Left colon (tissue), 2 donors: ENCODE measurements at regions not wholly inside any gene's neighbourhood (a gene's known extent, or its start where the extent isn't known, plus 50 kb on each side); places are given as distances from the start of the nearest gene placed in this dataset.

Source experiments
- ATAC-seq: fragments of 200-7000 bp; cut with Tn5 transposase; one replicate; pipeline ENCODE4 v1.9.1; 2020; ENCODE audit warnings: mild to moderate bottlenecking, moderate library complexity
- DNase-seq, 2 donors: peaks; one replicate each; pipeline ENCODE4 v3.0.0-alpha.2; 2020
- intact Hi-C, 2 donors: fragments of 100-400 bp; cut with DNase I in 1 of 2; cut with micrococcal nuclease in 1 of 2; formaldehyde crosslinking; loops; one replicate each; pipeline versions ENCODE4 v1.11.2 to v1.14.0; 2022; cut with DNase I, micrococcal nuclease
- donor health status: DM: no; HTN: no; CAD: no.
- donor health status: DM: yes; HTN: yes; CAD: no.

DNA sequence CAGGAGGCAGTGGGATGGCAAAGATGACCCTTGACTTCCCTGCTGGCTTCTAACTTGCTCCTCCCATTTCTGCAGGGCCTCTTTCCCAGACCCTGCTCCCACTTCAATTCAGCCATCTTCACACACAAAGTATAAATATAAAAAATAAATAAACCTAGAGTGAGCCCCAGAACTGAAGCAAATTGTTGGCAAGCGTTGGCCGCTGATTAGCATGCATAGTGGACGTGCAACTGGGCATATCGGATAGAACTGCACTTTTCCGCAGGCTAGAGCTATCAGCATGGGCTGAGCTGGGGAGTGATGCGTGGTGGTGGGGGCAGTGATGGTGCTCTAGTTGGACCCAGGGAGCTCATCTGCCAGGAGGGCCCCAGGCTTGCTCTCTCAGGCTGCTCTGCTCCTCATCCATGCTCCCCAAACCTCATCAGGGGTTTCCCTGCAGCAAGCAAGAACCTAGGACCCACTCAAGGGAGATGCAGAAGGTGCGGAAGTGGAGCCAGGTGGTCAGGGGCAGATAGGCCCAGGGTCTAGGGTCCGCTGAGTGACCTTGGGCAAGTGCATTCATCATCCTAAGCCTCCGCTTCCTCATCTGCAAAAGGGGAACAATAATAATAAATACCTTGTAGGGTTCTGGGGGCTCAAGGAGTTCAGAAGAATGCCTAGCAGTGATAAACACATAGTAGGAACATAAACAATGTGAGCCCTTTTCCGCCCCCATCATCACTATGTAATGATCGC is 146.8 kb upstream of the PJA1 start:
- no peak for DNase-seq
- no peak for ATAC-seq
- intact Hi-C loops = no loop called here

DNA sequence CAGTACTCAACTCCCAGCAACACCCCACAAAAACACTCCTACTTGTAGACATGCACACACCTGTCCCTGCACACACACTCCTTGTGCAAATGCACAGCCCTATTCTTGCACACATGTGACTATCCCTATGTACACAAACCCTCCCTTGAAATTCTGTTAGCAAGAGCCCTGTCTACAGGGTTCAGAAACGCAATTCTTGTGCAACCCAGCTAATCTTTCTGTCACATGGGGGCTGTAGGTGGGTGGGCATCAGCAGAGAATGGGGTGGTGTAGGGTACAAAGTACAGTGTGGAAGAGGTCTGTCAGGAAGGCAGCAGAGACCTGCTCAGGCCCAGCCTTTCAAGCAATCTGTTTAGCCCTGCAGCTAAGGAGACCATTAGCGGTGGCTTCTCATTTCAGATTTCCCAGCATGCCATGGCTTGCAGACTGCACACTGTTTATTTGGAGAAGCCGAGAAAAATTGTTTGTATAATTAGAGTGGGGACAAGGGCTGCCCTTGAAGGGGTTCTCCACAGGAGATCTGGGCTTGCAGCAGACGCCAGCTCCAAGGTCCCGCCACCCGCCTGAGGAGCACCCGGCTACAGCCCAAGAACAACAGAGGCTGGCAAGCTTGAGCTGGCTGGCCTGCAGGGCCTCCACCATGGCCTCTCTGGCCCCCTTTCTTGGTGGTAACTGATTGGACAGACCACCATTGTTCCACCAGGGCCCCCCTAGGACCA is 144.0 kb upstream of the PJA1 start:
- ATAC-seq (no peak), DNase-seq (no peak)
- intact Hi-C loops = no loop called here

DNA sequence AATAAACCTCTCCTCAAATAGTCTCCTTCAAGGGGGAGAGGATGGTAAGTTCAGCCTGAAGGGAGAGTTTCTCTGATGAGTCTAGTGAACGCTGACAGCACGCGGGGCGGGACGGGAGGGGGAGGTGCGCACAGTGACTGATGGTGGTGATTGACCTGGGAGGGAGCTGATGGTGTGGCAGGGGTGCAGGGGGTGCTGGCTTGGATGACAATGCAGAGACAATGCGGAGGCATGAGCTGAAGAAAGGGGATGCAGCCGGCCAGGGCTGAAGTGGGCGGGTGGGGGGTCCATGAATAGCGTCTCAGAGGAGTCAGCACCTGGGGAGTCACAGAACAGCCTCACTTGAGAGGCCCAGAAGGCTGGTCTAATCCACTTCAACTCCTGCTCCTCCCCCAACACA is 142.5 kb upstream of the PJA1 start:
- ATAC-seq (no peak), DNase-seq (no peak)
- intact Hi-C loops = no loop called here

DNA sequence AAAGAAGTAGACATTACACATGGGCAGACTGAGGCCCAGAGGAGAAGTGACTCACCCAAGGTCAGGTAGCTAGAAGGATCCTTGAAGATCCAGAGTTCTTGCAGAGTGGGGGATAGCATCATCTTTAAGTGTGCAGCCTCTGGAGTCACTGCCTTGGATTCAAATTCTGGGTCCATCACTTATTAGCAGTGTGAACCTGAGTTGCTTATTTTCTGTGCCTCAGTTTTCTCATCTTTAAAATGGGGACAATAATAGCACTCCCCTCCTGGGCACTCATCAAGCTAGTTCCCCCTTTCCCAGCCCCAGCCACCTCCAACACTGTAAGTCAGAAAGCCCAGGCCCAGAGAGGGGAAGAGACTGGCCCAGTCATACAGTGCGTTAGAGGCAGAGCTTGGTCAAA is 141.8 kb upstream of the PJA1 start:
- DNase-seq (no peak), ATAC-seq (no peak)
- intact Hi-C loops = no loop called here

DNA sequence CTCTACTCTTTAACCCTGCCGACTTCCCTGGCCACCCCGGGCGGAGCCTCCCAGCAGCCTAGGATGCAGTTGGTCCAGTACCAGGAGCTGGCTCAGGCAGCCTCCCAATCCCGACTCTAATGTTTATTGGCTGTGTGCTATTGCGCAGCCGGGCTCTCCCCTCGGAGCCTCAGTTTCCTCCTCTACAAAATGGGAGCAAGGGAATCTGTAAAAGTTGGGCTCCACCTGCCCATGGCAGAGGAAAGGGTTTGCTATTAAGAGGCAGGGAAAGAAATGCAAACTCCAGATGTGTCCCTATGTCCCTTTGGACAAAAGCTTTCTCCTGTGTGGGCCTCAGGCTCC is 140.8 kb upstream of the PJA1 start:
- DNase-seq (no peak), ATAC-seq (no peak)
- intact Hi-C loops = no loop called here

DNA sequence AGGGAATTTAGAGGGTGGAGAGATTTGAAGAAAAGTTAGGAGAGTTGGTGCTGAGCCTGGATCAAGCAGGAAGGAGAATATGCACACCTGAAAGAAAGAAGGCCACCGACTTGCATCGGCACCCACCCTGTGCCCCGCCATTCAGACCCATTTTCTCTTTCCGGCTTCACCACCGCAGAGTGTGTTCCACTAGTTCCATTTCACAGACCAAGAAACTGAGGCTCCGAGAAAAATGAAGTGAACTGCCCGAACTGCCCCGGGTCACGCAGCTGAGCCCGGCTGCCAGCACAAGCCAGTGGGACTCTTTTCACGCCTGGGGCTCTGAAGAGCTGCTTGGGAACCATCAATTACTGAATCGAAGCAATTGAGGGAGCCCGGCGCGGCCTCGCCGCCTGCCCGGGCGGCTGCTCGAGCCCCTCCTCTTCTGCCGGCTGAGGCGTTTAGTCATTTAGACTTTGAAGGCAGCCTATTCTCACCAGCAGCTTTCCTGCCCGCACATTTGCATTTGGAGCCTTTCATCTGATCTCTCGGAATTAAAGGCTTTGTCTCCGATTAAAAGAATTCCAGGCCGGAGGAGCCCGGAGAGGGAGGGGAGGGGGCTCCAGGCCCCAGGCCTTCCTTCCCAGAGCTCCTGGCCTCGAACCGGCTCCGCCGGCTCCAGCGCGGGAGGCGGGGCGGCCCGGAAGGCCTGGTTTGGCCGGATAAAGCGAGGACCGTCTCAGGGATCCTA is 140.2 kb upstream of the PJA1 start:
- intact Hi-C loops = no loop called here
- ATAC-seq (no peak), DNase-seq (no peak)

DNA sequence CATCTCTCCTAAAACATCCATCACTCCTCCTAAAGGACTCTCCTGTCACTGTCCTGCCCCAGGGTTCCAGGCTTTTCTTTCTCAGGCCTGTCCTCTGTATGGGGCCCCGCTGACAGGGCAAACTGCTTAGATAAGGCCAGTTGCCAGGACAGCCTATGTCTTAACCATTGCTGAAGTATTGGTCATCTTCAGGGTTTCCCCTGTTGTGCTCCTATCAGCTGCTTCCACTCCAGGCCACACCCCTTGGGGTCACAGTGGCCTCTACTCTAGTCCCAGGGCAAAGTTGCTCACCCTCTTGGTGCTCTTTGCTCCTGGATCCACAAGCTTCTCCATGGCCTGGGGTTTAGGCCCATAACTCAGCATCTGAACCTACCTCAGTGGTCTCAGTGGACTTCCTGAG is 138.0 kb upstream of the PJA1 start:
- intact Hi-C loops = no loop called here
- ATAC-seq (no peak), DNase-seq (no peak)

DNA sequence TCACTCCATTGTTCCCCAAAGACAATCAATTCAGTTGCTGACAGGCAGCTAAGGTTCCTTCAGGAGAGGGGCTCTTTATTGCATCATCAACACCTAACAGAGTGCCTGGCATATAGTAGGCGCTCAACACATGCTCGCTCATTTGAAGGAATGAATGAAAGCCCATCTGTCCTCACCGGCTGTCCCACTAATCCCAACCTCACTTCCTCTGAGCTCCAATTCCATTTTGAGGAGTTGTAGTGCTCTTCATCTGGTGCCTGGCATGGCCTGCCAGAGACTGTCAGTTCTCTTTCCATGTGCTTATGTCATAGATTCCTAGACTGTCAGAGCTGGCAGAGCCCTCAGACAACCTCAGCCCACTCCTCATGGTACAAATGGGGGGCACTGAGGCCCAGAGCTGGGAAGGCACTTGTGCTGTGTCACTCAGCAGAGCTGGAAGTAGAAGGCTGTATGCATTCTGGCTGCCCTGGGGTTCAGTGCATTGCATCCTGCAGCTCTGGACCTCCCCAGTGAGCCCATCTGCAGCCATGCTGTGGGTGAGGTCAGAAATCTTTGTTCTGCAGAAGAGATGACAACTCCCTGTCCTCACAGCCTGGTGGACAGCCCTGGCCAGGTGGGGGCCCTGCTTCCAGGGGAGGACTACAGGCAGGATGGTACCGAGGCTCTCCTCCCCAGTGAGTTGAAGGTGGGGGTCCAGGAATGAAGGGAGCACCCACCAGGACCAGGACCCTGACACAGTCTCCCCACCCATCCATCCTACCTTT is 134.9 kb upstream of the PJA1 start:
- intact Hi-C loops = no loop called here
- DNase-seq (no peak), ATAC-seq (no peak)

DNA sequence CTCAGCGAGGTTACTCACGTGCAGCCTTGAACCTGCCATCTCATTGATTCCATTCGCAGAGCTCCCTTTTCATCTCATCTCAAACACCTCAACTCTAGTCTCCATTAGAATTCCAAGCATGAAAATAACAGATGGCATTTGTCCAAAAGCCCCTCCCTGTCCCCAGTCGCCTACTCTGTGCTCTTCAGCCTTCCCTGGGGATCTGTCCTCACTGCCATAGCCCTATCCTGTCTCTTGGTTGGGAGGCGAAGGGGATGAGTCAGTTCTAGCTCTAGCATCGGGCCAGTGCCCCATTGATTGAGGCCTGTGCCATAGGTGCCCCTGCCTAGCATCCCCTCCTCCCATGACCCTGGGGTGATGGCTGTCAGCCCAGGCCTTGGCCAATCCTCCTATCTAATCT is 134.0 kb upstream of the PJA1 start:
- ATAC-seq = no peak
- intact Hi-C loops = no loop called here
- DNase-seq = no peak

DNA sequence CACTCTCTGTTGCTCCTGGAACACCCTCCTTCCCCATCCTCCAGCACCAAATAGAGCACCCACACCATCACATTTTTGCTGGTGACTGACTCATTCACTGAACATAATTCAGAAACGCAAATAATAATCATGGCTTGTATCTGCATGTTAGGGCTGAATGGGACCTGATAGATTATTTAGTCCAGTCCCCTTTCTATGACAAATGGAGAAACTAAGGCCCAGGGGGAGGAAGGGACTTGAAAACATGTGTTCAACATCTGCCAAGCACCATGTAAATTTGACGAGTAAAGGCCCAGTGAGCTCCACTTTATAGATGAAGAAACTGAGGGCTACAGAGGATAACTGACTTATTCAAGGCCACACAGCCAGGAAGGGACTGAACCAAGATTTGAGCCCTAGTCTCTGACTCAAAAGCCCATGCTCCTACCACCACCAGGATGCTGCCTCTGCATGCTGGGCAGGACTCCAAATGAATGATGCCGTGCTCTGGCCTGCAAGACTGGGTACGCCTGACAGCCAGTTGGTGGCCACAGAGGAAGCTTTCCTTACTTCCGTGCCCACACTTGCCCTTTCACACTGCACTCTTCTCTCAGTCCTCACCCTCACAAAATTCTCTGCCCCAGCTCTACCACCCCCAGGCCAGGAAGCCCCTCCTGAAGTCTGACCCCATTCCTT is 133.3 kb upstream of the PJA1 start:
- ATAC-seq (no peak), DNase-seq (no peak)
- intact Hi-C loops = no loop called here

DNA sequence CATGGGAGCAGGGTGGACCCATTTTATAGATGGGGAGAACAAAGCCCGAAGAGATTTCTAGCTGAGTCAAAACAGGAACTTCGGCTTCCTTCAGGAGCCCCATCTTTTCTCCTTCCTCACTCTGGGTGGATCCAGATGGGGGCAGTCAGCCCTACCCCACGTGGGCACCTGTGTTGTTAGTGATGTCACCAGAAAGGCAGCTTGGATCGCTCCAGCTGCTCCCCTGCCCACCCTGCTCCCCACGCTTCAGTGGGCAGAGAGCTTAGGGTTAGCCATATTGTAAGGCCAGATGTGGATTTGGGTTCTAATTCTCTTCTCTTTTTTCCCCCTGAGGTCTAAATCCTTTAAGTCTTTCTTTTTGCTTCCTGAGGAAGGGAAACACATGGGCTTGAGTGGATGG is 132.3 kb upstream of the PJA1 start:
- no peak for ATAC-seq
- DNase-seq = no peak
- intact Hi-C loops = no loop called here

DNA sequence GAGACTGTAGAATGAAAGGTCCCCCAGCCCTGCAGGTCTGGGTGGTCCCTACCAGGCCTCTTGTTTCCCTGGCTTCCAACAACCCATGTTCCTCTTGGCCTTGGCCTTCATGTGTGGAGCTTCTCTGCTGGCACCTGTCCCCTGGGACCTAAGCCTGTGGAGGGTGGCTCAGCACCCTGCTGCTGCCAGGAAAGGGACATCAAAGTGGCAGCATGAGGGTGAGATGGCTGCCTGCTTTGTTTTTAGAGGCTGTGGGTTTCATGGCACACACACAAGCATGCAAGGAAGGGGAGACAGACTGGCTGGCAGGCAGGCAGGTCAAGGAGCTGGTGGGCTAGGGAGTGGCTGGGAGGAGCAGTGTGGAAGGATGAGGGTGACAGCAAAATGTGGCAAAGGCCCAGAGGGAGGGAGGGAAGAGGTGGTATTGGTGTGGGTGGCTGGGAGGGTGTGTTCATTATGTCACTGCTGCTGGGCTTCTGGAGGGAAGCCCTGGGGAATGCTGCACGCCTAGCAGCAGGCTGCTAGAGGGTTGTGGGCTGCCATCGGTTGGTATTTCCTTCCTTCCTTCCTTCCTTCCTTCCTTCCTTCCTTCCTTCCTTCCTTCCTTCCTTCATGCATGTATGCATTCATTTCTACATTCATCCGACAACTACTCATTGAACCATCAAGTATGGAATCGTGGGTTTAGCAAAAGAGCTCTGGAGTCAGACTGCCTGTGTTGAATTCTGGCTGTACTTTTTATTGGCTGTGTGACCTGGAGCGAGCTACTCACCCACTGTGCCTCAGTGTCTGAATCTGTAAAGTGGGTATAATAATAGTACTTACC is 128.7 kb upstream of the PJA1 start:
- intact Hi-C loops = no loop called here
- ATAC-seq = no peak
- DNase-seq = no peak

DNA sequence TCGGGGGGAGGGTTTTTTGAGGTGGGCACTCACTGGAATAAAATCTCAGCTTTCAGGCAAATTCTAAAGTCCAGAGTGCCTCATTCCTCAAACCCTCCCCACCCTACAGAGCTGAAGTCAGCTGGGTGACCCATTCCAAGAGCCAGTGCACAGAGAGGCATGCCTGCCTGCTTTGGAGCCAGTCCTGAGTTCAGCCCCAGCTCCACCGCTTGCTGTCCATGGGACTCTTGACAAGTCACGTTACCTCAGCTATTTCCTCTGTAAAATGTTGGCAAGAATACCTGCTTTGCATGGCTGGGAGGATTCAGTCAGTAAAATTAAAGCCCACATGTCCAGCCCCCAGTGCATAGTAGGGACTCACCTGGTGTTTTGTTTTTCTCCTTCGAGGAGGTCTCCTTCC is 125.9 kb upstream of the PJA1 start:
- DNase-seq (no peak), ATAC-seq (no peak)
- intact Hi-C loops = no loop called here

DNA sequence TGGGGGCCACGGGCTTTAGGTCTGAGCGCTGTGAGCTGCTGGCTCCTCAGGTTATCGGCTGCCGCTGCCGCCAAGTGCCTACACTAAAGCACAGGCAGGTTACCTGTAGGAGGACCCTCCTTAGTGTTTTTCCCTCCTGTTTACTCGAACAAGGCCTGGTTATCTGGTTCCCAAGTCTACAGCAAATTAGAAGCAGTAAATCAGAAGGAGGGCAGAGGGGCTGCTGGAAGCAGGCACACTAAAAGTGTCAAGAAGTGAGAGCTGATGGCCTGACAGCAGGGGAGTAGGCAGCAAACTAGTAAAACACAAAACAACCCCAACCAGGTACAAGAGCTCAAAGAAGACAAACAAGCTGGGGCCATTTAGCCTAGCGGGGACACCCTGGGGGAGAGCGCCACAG is 125.0 kb upstream of the PJA1 start:
- intact Hi-C loops = no loop called here
- no peak for ATAC-seq
- no peak for DNase-seq

DNA sequence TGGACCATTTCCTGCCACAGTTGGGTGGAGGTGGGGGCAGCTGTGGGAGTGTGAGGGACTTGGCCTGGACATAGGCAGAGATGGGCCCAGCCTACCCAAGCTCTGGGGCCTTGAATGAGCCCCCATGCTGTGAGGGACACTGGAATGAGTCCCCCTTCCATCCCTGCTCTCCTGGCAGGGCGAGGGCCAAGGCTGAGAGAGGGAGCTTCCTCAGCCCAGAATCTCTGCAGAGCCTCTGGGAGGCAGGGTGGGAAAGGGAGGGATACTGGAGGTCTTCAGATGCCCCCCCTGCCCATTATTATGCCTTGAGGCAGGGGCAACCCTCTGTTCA is 124.5 kb upstream of the PJA1 start:
- DNase-seq (no peak), ATAC-seq (no peak)
- intact Hi-C loops = loop anchor here (5.0 to 10.0 kb wide), 2 partner anchors 465 to 467 kb away; partner anchors contain the start of gene EFNB1 (in 1 of the 2)

DNA sequence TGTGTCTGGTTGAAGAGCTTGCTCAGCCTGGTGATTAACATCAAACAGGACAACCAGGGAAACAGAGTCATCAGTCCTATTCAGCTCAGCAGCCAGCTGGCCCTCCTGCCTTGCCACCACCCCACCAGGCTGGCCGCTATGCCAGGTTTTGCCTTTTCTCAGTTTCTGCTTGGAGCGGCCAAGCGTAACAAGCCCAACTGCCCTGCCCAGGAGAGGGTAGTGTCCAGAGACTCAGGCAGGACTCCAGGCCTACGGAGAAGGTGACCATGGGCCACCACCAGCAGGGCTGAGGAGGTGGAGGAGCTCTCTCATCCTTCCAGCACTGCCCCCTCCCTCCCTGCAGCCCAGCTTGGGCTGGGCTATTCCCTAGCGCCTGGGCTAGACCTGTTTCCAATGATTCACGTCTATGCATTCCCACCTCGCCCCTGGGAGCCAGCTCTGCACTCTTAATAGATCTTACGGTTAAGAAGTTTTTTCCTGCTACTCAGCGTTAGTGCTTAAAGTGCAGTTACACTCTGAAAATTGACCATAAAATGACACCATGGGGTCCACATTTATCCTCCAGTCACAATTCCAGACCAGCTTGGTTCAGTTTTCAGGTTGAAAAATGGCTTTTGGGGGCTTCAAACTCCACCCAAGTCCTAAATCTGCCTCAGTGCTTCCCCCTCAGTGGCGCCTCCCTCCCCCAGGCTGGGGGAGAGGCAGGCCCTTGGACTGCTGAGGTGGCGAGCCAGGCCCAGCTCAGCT is 124.0 kb upstream of the PJA1 start:
- ATAC-seq (no peak), DNase-seq (no peak)
- intact Hi-C loops = loop anchor here (5.0 to 10.0 kb wide), 2 partner anchors 464 to 467 kb away; partner anchors contain the start of gene EFNB1 (in 1 of the 2)

DNA sequence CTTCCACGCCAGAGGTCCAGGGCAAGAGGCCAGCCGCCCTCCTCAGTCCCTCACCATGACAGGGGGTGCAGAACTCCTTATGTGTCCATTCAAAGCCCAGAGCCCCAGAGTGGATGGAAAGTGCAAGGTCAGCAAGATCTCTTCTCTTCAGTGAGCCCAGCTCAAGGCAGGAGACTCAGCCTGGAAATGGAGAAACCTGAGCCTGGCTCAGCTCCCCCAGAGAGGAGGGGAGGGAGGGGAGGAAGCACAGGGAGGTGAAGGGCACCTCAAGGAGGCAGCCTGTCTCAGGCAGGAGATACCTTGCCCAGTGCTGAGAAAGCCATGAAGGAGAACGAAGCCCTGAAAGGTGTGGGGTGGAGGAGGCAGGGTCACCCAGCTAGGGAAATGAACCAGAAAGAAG is 121.8 kb upstream of the PJA1 start:
- no peak for DNase-seq
- intact Hi-C loops = loop anchor here (5.0 to 10.0 kb wide), 2 partner anchors 462 to 465 kb away; partner anchors contain the start of gene EFNB1 (in 1 of the 2)
- no peak for ATAC-seq
